K562 (cell line): ENCODE measurements at regions not wholly inside any gene's neighbourhood (a gene's known extent, or its start where the extent isn't known, plus 50 kb on each side); places are given as distances from the start of the nearest gene placed in this dataset.

ENCODE experiments used
- ADNP ChIP-seq: fragments of 200-800 bp; sonication (Bioruptor generic); IDR thresholded peaks from 2 replicates; pipeline ENCODE4 v1.6.1; 2016; ENCODE audit warnings: missing genetic modification characterization, missing compliant biosample characterization
- ATF7 ChIP-seq: fragments of 450-650 bp; IDR thresholded peaks from 2 replicates; pipeline ENCODE4 v1.7.1; 2014; ENCODE audit warnings: mild to moderate bottlenecking, moderate library complexity
- CBFA2T3 ChIP-seq: fragments of 450-650 bp; IDR thresholded peaks from 2 replicates; pipeline ENCODE4 v1.6.1; 2017
- CHD4 ChIP-seq: fragments of 200-600 bp; sonication (generic); IDR thresholded peaks from 3 replicates; pipeline ENCODE4 v1.6.1; 2012; ENCODE audit warnings: low read depth, mild to moderate bottlenecking, mixed read lengths, low read length, inconsistent platforms; ENCODE audit not compliant: insufficient read depth, insufficient replicate concordance, poor library complexity, severe bottlenecking
- CSDE1 ChIP-seq, 2 experiments: fragments of 450-650 bp; IDR thresholded peaks; 2 replicates each; pipeline ENCODE4 v1.6.1; 2016; ENCODE audit warnings: mild to moderate bottlenecking in 1 of 2
- ETV5 ChIP-seq: sonication (generic); formaldehyde crosslinking; IDR thresholded peaks from 2 replicates; pipeline ENCODE4 v1.4.0; 2020; ENCODE audit warnings: low read depth, mild to moderate bottlenecking, missing genetic modification reagents
- LCOR ChIP-seq: sonication (generic); formaldehyde crosslinking; IDR thresholded peaks from 2 replicates; pipeline ENCODE4 v1.8.0; 2022; ENCODE audit warnings: mild to moderate bottlenecking, missing genetic modification reagents
- MYC ChIP-seq, 2 experiments: fragments of 250-450 bp in 1 of 2; sonication (Bioruptor Pico) in 1 of 2; IDR thresholded peaks; 2 replicates each; pipeline versions ENCODE4 v1.5.1 to v1.6.1; 2012 to 2021; ENCODE audit warnings: low read depth in 2 of 2, borderline replicate concordance in 1 of 2, improper control_type of control experiment in 1 of 2, low read length in 1 of 2, mild to moderate bottlenecking in 1 of 2, moderate library complexity in 1 of 2
- NCOR1 ChIP-seq: fragments of 450-650 bp; IDR thresholded peaks from 2 replicates; pipeline ENCODE4 v1.6.1; 2016; ENCODE audit warnings: mild to moderate bottlenecking, moderate library complexity
- PML ChIP-seq: IDR thresholded peaks from 2 replicates; pipeline ENCODE4 v1.6.1; 2012; ENCODE audit warnings: low read length, inconsistent platforms
- POLR2AphosphoS5 ChIP-seq: IDR thresholded peaks from 2 replicates; pipeline ENCODE4 v1.6.1; 2011; ENCODE audit warnings: mild to moderate bottlenecking, low read depth, low read length, moderate library complexity; ENCODE audit not compliant: control insufficient read depth, insufficient read depth
- RCOR1 ChIP-seq, 2 experiments: IDR thresholded peaks; 2 replicates each; pipeline ENCODE4 v1.6.1; 2012; ENCODE audit warnings: low read depth in 2 of 2, low read length in 2 of 2, borderline replicate concordance in 1 of 2, improper control_type of control experiment in 1 of 2
- RFX1 ChIP-seq: fragments of 450-650 bp; IDR thresholded peaks from 2 replicates; pipeline ENCODE4 v1.6.1; 2016; ENCODE audit warnings: mild to moderate bottlenecking, moderate library complexity
- TAF1 ChIP-seq: IDR thresholded peaks from 2 replicates; pipeline ENCODE4 v1.6.1; 2011; ENCODE audit warnings: mild to moderate bottlenecking, low read length, moderate library complexity; ENCODE audit not compliant: insufficient read depth, control insufficient read depth, severe bottlenecking; ENCODE audit errors: extremely low read depth
- TRIM24 ChIP-seq, 2 experiments: fragments of 450-650 bp; IDR thresholded peaks; 2 replicates each; pipeline ENCODE4 v1.6.1; 2016
- ZC3H8 ChIP-seq: fragments of 450-650 bp; IDR thresholded peaks from 2 replicates; pipeline ENCODE4 v1.6.1; 2017
- ZEB2 ChIP-seq: fragments of 450-650 bp; IDR thresholded peaks from 2 replicates; pipeline ENCODE4 v1.6.1; 2016
- ZNF766 ChIP-seq: fragments of 200-800 bp; sonication (Bioruptor generic); conservative IDR thresholded peaks from 2 replicates; pipeline ENCODE4 v1.6.1; 2016; ENCODE audit warnings: missing genetic modification characterization, missing compliant biosample characterization
- TF ChIP-seq, protein P1 (sequence below): fragments of 250-450 bp; sonication (Bioruptor Pico); IDR thresholded peaks from 2 replicates; pipeline ENCODE4 v1.4.0; 2020; ENCODE audit warnings: mild to moderate bottlenecking, moderate library complexity
- TF ChIP-seq, protein P2 (sequence below): sonication (generic); formaldehyde crosslinking; IDR thresholded peaks from 2 replicates; pipeline ENCODE4 v1.8.1; 2023; ENCODE audit warnings: mild to moderate bottlenecking, missing genetic modification reagents, moderate library complexity
- TF ChIP-seq, protein P3 (sequence below): fragments of 450-650 bp; formaldehyde crosslinking; IDR thresholded peaks from 2 replicates; pipeline ENCODE4 v1.4.0; 2022; ENCODE audit warnings: missing genetic modification characterization
- TF ChIP-seq, protein P4 (sequence below): fragments of 200-800 bp; sonication (Bioruptor generic); IDR thresholded peaks from 2 replicates; pipeline ENCODE4 v1.6.1; 2017; ENCODE audit warnings: missing genetic modification characterization, missing compliant biosample characterization

DNA sequence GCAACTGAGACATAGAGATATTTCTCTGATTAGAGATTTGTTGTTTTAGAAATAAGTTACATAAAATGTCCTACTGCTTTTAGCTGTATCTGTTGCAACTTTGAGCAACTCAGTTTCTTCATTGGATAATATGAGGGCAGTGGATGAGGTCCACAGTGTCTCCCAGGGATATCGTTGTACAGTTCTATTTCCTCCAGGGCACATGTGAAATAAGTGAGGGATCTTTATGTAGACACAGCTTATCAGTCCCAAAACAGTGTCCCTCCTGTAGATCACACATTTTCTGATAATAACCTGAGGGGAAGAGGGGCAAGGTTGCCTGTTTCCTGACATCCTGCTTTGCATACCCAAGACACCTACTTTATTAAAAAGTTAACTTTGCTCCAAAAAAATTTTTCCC, 1231.2 kb upstream of the ZEB2 start (continued):
- TF ChIP-seq, protein P1, sequence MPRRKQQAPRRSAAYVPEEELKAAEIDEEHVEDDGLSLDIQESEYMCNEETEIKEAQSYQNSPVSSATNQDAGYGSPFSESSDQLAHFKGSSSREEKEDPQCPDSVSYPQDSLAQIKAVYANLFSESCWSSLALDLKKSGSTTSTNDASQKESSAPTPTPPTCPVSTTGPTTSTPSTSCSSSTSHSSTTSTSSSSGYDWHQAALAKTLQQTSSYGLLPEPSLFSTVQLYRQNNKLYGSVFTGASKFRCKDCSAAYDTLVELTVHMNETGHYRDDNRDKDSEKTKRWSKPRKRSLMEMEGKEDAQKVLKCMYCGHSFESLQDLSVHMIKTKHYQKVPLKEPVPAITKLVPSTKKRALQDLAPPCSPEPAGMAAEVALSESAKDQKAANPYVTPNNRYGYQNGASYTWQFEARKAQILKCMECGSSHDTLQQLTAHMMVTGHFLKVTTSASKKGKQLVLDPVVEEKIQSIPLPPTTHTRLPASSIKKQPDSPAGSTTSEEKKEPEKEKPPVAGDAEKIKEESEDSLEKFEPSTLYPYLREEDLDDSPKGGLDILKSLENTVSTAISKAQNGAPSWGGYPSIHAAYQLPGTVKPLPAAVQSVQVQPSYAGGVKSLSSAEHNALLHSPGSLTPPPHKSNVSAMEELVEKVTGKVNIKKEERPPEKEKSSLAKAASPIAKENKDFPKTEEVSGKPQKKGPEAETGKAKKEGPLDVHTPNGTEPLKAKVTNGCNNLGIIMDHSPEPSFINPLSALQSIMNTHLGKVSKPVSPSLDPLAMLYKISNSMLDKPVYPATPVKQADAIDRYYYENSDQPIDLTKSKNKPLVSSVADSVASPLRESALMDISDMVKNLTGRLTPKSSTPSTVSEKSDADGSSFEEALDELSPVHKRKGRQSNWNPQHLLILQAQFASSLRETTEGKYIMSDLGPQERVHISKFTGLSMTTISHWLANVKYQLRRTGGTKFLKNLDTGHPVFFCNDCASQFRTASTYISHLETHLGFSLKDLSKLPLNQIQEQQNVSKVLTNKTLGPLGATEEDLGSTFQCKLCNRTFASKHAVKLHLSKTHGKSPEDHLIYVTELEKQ (CRISPR knock-in tag): no peak
- TF ChIP-seq, protein P2, sequence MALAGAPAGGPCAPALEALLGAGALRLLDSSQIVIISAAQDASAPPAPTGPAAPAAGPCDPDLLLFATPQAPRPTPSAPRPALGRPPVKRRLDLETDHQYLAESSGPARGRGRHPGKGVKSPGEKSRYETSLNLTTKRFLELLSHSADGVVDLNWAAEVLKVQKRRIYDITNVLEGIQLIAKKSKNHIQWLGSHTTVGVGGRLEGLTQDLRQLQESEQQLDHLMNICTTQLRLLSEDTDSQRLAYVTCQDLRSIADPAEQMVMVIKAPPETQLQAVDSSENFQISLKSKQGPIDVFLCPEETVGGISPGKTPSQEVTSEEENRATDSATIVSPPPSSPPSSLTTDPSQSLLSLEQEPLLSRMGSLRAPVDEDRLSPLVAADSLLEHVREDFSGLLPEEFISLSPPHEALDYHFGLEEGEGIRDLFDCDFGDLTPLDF: no peak
- 0 out of 2 replicates have a peak, but pooled peaks have one; percentile 65 for TF ChIP-seq ADNP
- no peak for TF ChIP-seq LCOR (CRISPR knock-in tag)
- TF ChIP-seq ETV5 (CRISPR knock-in tag): no peak
- peak; percentile 83 to 92 for TF ChIP-seq TRIM24 (IDR thresholded peaks at IDR 0.05)
- TF ChIP-seq, protein P3, sequence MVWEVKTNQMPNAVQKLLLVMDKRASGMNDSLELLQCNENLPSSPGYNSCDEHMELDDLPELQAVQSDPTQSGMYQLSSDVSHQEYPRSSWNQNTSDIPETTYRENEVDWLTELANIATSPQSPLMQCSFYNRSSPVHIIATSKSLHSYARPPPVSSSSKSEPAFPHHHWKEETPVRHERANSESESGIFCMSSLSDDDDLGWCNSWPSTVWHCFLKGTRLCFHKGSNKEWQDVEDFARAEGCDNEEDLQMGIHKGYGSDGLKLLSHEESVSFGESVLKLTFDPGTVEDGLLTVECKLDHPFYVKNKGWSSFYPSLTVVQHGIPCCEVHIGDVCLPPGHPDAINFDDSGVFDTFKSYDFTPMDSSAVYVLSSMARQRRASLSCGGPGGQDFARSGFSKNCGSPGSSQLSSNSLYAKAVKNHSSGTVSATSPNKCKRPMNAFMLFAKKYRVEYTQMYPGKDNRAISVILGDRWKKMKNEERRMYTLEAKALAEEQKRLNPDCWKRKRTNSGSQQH: no peak
- TF ChIP-seq PML: peak; percentile 69
- TF ChIP-seq ZEB2: 0 out of 2 replicates have a peak, but pooled peaks have one; percentile 45
- TF ChIP-seq POLR2AphosphoS5: peak; percentile 45; the same call in 1 of the 2 replicates
- TF ChIP-seq CSDE1 (IDR thresholded peaks at IDR 0.05): no peak
- peak in 1 of 2 experiments; percentile 50; a peak in 1 of 4 replicates for TF ChIP-seq RCOR1 (IDR thresholded peaks at IDR 0.05; ENCODE audit: borderline replicate concordance in 1 of 2, low read depth in 2 of 2, low read length in 2 of 2)
- peak; percentile 76 for TF ChIP-seq MYC (IDR thresholded peaks at IDR 0.05; ENCODE audit: low read depth, low read length)
- no peak for TF ChIP-seq MYC (CRISPR knock-in tag; IDR thresholded peaks at IDR 0.05; ENCODE audit: borderline replicate concordance, low read depth)
- TF ChIP-seq CBFA2T3: peak; percentile 93
- TF ChIP-seq NCOR1: peak; percentile 80
- TF ChIP-seq ATF7: peak; percentile 38; the same call in 1 of the 2 replicates
- TF ChIP-seq ZC3H8: no peak
- TF ChIP-seq CHD4: no peak
- no peak for TF ChIP-seq TAF1
- peak; percentile 21; the same call in 1 of the 2 replicates for TF ChIP-seq ZNF766
- TF ChIP-seq RFX1: peak; percentile 22; the same call in 1 of the 2 replicates
- TF ChIP-seq, protein P4, sequence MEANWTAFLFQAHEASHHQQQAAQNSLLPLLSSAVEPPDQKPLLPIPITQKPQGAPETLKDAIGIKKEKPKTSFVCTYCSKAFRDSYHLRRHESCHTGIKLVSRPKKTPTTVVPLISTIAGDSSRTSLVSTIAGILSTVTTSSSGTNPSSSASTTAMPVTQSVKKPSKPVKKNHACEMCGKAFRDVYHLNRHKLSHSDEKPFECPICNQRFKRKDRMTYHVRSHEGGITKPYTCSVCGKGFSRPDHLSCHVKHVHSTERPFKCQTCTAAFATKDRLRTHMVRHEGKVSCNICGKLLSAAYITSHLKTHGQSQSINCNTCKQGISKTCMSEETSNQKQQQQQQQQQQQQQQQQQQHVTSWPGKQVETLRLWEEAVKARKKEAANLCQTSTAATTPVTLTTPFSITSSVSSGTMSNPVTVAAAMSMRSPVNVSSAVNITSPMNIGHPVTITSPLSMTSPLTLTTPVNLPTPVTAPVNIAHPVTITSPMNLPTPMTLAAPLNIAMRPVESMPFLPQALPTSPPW (CRISPR knock-in tag): peak; percentile 18; the same call in 1 of the 2 replicates
